ENCODE measurements at regions not wholly inside any gene's neighbourhood (a gene's known extent, or its start where the extent isn't known, plus 50 kb on each side); places are given as distances from the start of the nearest gene placed in this dataset.

DNA sequence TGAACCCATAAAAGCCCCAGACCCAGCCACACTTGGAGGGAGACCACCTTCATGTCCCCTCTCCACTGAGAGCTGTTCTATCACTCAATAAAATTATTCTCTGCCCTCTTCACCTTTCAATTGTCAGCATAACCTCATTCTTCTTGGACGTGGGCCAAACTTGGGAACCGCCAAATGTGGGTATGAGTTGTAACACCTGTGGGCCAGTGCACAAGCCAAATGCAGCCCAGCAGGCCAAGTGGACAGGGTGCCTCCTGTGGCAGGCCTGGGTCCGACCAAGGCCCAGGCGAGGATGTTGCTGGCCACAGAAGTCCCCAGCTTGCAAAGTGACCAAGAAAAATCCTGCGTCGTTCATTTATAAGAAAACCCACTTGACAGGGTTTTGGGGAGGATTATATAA, 621.2 kb downstream of the METTL15 start (continued):
- TF ChIP-seq, protein P1, sequence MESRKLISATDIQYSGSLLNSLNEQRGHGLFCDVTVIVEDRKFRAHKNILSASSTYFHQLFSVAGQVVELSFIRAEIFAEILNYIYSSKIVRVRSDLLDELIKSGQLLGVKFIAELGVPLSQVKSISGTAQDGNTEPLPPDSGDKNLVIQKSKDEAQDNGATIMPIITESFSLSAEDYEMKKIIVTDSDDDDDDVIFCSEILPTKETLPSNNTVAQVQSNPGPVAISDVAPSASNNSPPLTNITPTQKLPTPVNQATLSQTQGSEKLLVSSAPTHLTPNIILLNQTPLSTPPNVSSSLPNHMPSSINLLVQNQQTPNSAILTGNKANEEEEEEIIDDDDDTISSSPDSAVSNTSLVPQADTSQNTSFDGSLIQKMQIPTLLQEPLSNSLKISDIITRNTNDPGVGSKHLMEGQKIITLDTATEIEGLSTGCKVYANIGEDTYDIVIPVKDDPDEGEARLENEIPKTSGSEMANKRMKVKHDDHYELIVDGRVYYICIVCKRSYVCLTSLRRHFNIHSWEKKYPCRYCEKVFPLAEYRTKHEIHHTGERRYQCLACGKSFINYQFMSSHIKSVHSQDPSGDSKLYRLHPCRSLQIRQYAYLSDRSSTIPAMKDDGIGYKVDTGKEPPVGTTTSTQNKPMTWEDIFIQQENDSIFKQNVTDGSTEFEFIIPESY (IDR thresholded peaks at IDR 0.05; ENCODE audit: borderline replicate concordance, low read depth), result no peak
- TF ChIP-seq TCF12 (IDR thresholded peaks at IDR 0.05) (no peak), FOSL2 (IDR thresholded peaks at IDR 0.05; ENCODE audit: borderline replicate concordance, low read depth) (no peak), SIN3A (IDR thresholded peaks at IDR 0.05; ENCODE audit: borderline replicate concordance, low read depth, low read length) (no peak), EZH2phosphoT487 (IDR thresholded peaks at IDR 0.05; ENCODE audit: borderline replicate concordance, low read depth) (no peak), RXRA (IDR thresholded peaks at IDR 0.05; ENCODE audit: borderline replicate concordance, low read depth) (no peak), NFIC (IDR thresholded peaks at IDR 0.05; ENCODE audit: borderline replicate concordance) (no peak), EP300 (IDR thresholded peaks at IDR 0.05; ENCODE audit: borderline replicate concordance in 1 of 2, low read depth in 1 of 2, low read length in 1 of 2) (no peak), YY1 (IDR thresholded peaks at IDR 0.05; ENCODE audit: low read depth) (no peak)
- TF ChIP-seq, protein P2, sequence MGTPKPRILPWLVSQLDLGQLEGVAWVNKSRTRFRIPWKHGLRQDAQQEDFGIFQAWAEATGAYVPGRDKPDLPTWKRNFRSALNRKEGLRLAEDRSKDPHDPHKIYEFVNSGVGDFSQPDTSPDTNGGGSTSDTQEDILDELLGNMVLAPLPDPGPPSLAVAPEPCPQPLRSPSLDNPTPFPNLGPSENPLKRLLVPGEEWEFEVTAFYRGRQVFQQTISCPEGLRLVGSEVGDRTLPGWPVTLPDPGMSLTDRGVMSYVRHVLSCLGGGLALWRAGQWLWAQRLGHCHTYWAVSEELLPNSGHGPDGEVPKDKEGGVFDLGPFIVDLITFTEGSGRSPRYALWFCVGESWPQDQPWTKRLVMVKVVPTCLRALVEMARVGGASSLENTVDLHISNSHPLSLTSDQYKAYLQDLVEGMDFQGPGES (IDR thresholded peaks at IDR 0.05; ENCODE audit: low read depth, low read length), result no peak

GRCh38 chr11:28728666-28729065, 620.5 kb downstream of the METTL15 start:
- H3K9me3 ChIP-seq, result no peaks in the 10 kb centered on the region
- TF ChIP-seq TAF1 (IDR thresholded peaks at IDR 0.05; ENCODE audit: borderline replicate concordance, low read depth, low read length), result no peak
- no peak for TF ChIP-seq EP300 (IDR thresholded peaks at IDR 0.05; ENCODE audit: borderline replicate concordance in 1 of 2, low read depth in 1 of 2, low read length in 1 of 2)
- TF ChIP-seq RCOR1 (IDR thresholded peaks at IDR 0.05; ENCODE audit: low read length), result no peak
- TF ChIP-seq SIN3A (IDR thresholded peaks at IDR 0.05; ENCODE audit: borderline replicate concordance, low read depth, low read length), result no peak
- no peak for TF ChIP-seq EZH2phosphoT487 (IDR thresholded peaks at IDR 0.05; ENCODE audit: borderline replicate concordance, low read depth)
- TF ChIP-seq JUND (IDR thresholded peaks at IDR 0.05), result no peak
- TF ChIP-seq TCF12 (IDR thresholded peaks at IDR 0.05), result no peak
- TF ChIP-seq, protein P3, sequence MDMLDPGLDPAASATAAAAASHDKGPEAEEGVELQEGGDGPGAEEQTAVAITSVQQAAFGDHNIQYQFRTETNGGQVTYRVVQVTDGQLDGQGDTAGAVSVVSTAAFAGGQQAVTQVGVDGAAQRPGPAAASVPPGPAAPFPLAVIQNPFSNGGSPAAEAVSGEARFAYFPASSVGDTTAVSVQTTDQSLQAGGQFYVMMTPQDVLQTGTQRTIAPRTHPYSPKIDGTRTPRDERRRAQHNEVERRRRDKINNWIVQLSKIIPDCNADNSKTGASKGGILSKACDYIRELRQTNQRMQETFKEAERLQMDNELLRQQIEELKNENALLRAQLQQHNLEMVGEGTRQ (IDR thresholded peaks at IDR 0.05; ENCODE audit: borderline replicate concordance, low read depth, low read length), result no peak
- TF ChIP-seq SMC3 (IDR thresholded peaks at IDR 0.05; ENCODE audit: low read depth, low read length), result no peak
- no peak for TF ChIP-seq CTCF (IDR thresholded peaks at IDR 0.05)
- no peak for TF ChIP-seq TEAD4 (IDR thresholded peaks at IDR 0.05; ENCODE audit: borderline replicate concordance, insufficient read depth)
- no peak for TF ChIP-seq GABPA (IDR thresholded peaks at IDR 0.05; ENCODE audit: low read depth)
- TF ChIP-seq, protein P4, sequence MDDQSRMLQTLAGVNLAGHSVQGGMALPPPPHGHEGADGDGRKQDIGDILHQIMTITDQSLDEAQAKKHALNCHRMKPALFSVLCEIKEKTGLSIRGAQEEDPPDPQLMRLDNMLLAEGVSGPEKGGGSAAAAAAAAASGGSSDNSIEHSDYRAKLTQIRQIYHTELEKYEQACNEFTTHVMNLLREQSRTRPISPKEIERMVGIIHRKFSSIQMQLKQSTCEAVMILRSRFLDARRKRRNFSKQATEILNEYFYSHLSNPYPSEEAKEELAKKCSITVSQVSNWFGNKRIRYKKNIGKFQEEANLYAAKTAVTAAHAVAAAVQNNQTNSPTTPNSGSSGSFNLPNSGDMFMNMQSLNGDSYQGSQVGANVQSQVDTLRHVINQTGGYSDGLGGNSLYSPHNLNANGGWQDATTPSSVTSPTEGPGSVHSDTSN (IDR thresholded peaks at IDR 0.05), result no peak
- no peak for TF ChIP-seq GATA2 (CRISPR knock-in tag; IDR thresholded peaks at IDR 0.05)
- TF ChIP-seq CHD2 (IDR thresholded peaks at IDR 0.05; ENCODE audit: low read length, partially characterized antibody), result no peak
- no peaks in the 10 kb centered on the region for H3K79me2 ChIP-seq (ENCODE audit: insufficient read depth)
- H3K36me3 ChIP-seq (replicated peaks in 1 of 2; ENCODE audit: control insufficient read depth in 1 of 2, insufficient read depth in 2 of 2, low read length in 1 of 2), result no peaks in the 10 kb centered on the region
- POLR2A ChIA-PET, result no interaction called here
- peaks cover 10% of the 10 kb centered on the region for H3F3A ChIP-seq (replicated peaks; ENCODE audit: insufficient read depth)
- no peaks in the 10 kb centered on the region for H3K9me2 ChIP-seq
- no peak overlapping the region for H2AFZ ChIP-seq (ENCODE audit: low read depth)
- H3K9ac ChIP-seq, result no peak overlapping the region
- H3K27me3 ChIP-seq (ENCODE audit: insufficient read depth), result no peaks in the 10 kb centered on the region
- WGBS (ENCODE audit: low lambda C conversion rate), result 56% methylated on average over 1 of the region's 1 CpG
- H3K4me3 ChIP-seq (ENCODE audit: low read depth in 2 of 2, low read length in 1 of 2), result no peak overlapping the region
- H4K20me1 ChIP-seq (ENCODE audit: insufficient read depth), result no peaks in the 10 kb centered on the region
- no peak for DNase-seq
- peaks cover 0 to 26% of the 10 kb centered on the region in 2 experiments; a peak in 1 of 4 replicates for H3K4me1 ChIP-seq (ENCODE audit: control insufficient read depth in 1 of 2, insufficient read depth in 2 of 2, low read depth in 1 of 2, low read length in 1 of 2)
- CTCF ChIA-PET, result no interaction called here
- H3K4me2 ChIP-seq, result no peak overlapping the region
- no peak overlapping the region for H3K27ac ChIP-seq (ENCODE audit: low read depth in 2 of 2, low read length in 1 of 2)
